GM20000 (cell line): ENCODE measurements at regions not wholly inside any gene's neighbourhood (a gene's known extent, or its start where the extent isn't known, plus 50 kb on each side); places are given as distances from the start of the nearest gene placed in this dataset.

ENCODE experiments used
- DNase-seq: peaks from one replicate; pipeline ENCODE4 v3.0.0; 2012; ENCODE audit warnings: low spot score
- TF ChIP-seq, protein P1 (sequence below): IDR thresholded peaks from 2 replicates; pipeline ENCODE4 v1.5.1; 2012; ENCODE audit warnings: mild to moderate bottlenecking, control low read depth; ENCODE audit errors: extremely low read depth, missing control alignments

DNA sequence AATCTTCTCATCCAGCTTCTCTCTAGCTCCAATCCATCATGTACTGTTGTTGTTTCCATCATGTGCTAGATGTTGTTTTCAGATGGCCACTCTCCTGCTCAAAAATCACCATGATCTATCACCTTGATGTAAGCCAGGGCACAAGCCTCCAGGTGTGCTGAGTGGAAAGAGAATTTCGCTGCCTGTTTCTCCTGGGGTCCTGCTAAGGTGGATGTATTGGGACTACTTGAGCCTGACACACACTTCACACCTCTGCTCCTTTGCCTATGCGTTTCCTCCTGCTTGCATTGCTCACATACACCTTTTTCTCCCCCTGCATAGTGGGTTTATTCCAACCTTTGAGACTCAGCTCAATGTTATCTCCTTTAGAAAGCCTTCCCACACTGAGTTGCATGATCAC, 287.6 kb downstream of the CYRIA start:
- no peak for DNase-seq
- TF ChIP-seq, protein P1, sequence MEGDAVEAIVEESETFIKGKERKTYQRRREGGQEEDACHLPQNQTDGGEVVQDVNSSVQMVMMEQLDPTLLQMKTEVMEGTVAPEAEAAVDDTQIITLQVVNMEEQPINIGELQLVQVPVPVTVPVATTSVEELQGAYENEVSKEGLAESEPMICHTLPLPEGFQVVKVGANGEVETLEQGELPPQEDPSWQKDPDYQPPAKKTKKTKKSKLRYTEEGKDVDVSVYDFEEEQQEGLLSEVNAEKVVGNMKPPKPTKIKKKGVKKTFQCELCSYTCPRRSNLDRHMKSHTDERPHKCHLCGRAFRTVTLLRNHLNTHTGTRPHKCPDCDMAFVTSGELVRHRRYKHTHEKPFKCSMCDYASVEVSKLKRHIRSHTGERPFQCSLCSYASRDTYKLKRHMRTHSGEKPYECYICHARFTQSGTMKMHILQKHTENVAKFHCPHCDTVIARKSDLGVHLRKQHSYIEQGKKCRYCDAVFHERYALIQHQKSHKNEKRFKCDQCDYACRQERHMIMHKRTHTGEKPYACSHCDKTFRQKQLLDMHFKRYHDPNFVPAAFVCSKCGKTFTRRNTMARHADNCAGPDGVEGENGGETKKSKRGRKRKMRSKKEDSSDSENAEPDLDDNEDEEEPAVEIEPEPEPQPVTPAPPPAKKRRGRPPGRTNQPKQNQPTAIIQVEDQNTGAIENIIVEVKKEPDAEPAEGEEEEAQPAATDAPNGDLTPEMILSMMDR, result no peak

DNA sequence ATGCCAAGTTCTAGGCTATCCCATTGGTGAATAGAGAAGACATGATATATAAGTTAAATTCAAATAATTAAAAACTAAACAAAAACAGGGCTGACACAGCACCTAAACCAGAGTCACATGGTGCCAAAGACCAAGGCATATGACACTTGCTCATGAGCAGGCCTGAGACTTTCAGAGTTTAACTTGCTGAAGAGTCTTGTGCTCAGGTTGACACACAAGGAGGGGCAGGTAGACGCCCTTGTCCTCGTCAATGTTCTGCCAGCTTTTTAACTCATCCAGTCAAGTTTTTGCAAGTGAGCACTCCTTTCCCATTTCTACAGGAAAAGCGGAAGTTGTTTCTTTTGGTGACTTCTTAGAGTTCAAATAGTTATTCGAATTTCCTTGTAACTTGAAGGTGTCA, 289.7 kb downstream of the CYRIA start:
- TF ChIP-seq, protein P1, result no peak
- DNase-seq, result no peak

DNA sequence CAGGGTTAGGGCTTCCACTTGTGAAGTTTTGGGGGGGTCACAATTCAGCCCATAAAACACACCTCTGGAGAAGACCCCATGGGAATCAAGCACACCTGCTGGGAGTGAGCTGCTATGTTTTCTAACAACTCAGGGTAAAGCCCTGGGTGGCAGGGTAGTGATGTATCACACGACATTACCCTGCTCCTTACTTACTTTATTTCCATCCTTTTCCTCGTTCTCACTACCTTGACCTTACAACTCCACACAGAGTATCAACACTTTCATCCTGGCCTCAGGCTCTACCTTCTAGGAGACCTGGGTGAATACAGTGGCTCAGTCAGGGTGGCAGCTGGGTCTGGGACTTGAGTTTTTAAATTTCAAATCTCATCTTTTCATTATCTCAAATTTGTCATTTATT, 290.3 kb downstream of the CYRIA start:
- DNase-seq, result no peak
- TF ChIP-seq, protein P1, result no peak

DNA sequence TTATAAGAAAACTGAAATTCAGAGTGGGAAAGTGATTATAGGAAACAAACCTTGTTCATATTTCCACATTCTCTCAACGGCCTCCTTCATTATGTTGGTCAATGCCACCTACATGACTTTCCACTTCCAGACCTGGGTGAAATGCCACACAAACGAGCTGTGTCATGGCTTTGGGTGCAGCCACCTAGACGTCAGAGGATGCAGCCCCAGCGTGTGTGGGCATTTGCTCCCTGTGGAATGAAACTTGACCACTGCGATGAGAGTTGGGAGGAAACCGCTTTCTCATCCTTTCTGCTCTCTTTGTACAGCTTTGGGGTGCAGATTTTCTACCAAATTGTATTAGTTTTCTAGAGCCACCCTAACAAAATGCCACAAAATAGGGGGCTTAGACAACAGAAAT, 291.0 kb downstream of the CYRIA start:
- DNase-seq, result no peak
- TF ChIP-seq, protein P1, result no peak

DNA sequence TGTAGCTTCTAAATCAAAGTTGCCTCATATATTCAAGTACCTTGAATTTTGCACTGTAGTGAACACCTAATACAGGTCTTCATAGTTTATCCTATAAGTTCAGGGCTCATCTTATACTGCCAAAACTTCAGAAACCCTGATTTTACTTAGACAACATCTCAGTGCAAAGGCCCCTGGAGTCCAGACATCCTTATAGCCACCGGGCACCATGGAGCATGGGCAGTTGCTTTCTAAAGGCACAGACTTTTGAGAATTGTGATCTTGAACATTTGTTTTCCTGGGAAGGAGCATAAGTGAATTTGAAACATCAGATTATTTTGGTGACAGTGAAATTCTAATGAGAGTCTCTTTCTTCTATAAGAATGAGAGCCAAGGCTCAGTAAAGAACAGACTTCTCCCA, 292.3 kb downstream of the CYRIA start:
- DNase-seq, result no peak
- TF ChIP-seq, protein P1, result no peak

DNA sequence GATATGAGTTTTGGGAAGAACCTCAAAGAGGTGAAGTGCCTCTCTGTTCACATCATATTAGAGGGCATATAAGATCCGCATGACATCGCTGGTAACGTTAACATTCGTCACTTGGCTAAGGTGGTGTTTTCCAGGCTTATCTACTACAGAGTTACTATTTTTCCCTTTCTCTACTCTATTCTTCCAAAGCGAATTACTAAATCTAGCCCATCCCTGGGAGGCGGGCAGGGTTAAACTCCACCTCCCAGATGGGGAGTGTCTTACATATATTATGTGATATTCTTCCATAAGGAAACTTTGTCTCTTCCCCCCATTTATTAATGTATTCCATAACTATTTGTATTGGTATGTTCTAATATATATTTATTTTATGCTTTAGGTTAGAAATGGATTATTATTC, 293.9 kb downstream of the CYRIA start:
- TF ChIP-seq, protein P1, result no peak
- no peak for DNase-seq

DNA sequence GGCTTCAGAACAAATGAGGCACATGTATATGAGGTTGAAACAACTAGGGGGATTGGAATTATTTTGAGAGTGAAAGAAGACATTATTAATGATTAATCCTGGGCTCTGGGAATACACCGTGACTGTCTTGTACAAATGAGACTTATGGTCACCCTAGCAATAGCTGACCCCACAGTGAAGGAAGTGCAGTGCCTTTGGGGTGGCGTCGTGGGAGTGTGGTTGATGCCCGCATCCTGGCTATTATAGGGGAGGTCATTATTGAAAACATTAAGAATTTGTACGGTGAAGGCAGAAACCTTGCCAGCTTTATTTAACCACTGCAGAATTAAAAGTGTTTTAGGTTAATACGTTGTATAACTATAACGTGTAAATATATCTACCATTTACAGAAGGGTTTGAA, 296.7 kb downstream of the CYRIA start:
- TF ChIP-seq, protein P1, result no peak
- no peak for DNase-seq
